Suprapubic skin (tissue), 3 donors: ENCODE measurements at regions not wholly inside any gene's neighbourhood (a gene's known extent, or its start where the extent isn't known, plus 50 kb on each side); places are given as distances from the start of the nearest gene placed in this dataset.

Experiments used
- POLR2A ChIP-seq, 2 donors: fragments of 450-650 bp; IDR thresholded peaks; one replicate each; pipeline ENCODE4 v1.6.1; 2017; ENCODE audit warnings: antibody characterized with exemption in 2 of 2, mild to moderate bottlenecking in 2 of 2, moderate library complexity in 2 of 2
- TF ChIP-seq, protein P1 (sequence below), 2 donors: fragments of 200-600 bp in 1 of 2; fragments of 450-650 bp in 1 of 2; sonication (generic) in 1 of 2; IDR thresholded peaks; one replicate each; pipeline ENCODE4 v1.5.1; 2016 to 2019; ENCODE audit warnings: antibody characterized with exemption in 2 of 2, mild to moderate bottlenecking in 1 of 2, moderate library complexity in 1 of 2

DNA sequence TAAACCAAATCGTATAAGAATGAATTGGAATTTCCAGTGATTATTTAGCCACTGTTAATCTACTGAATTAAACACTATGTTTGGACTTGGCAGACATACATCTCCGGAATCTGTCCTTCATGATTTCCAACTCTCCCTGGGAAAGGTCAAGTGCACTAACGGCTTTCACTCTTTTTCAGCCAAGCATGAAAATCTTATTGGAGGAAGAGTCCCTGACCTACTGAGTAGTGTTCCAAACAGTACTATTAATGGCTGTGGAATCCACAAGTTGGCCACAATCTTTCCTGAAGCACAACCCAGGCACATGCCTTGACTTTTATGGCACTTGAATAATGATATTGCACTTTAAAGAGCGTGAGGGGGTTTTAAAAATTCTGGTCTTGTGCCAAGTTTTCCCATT is 318.9 kb upstream of the RND3 start:
- TF ChIP-seq, protein P1, sequence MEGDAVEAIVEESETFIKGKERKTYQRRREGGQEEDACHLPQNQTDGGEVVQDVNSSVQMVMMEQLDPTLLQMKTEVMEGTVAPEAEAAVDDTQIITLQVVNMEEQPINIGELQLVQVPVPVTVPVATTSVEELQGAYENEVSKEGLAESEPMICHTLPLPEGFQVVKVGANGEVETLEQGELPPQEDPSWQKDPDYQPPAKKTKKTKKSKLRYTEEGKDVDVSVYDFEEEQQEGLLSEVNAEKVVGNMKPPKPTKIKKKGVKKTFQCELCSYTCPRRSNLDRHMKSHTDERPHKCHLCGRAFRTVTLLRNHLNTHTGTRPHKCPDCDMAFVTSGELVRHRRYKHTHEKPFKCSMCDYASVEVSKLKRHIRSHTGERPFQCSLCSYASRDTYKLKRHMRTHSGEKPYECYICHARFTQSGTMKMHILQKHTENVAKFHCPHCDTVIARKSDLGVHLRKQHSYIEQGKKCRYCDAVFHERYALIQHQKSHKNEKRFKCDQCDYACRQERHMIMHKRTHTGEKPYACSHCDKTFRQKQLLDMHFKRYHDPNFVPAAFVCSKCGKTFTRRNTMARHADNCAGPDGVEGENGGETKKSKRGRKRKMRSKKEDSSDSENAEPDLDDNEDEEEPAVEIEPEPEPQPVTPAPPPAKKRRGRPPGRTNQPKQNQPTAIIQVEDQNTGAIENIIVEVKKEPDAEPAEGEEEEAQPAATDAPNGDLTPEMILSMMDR (IDR thresholded peaks at IDR 0.05), result no peak
- TF ChIP-seq POLR2A (IDR thresholded peaks at IDR 0.05), result no peak
